Activated gamma-delta T cell treated with Interleukin-2 at 50 U/mL for 16 hours (primary cell): ENCODE measurements at regions not wholly inside any gene's neighbourhood (a gene's known extent, or its start where the extent isn't known, plus 50 kb on each side); places are given as distances from the start of the nearest gene placed in this dataset.

ENCODE experiments used
- DNase-seq: peaks from one replicate; pipeline ENCODE4 v3.0.0-alpha.2; 2020

DNA sequence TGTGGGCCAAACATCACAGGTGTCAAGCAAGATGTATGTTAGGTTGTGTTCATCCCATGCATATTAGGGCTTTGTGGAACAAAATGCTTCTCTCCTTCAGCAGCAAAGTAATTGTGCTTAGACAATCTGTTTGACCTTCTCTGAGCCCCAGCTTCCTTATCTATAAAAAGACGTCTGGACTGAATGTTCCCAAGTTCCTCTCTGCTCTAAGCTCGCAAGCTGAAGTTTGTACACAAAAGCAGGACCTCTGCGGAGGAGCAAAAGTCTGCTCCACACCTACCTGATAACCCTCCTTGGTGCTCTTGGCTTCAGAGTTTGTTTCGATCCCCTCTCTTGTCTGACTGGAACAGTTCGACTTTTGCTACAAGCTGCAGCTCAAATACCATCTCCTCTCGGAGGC is 95.7 kb upstream of the UBL3 start:
- DNase-seq: no peak

DNA sequence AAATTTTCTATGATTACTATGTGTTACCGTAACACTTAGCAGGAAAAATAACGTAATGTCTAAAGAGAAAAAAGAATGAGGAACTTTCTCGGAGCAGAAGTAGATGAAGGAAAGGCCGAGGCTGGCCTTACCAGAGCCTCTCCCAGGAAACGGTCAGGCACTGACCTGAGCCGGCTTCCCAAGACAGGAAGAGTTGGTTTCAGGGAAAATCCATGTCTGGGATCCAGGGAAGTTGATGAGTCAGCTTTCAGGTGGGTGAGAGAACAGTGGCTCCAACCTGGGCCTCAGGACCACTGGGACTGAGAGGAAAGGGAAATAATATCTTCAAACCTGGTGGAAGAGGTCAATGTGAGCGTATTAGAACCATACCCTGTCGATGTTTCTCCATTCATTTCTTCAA is 93.3 kb upstream of the UBL3 start:
- no peak for DNase-seq

DNA sequence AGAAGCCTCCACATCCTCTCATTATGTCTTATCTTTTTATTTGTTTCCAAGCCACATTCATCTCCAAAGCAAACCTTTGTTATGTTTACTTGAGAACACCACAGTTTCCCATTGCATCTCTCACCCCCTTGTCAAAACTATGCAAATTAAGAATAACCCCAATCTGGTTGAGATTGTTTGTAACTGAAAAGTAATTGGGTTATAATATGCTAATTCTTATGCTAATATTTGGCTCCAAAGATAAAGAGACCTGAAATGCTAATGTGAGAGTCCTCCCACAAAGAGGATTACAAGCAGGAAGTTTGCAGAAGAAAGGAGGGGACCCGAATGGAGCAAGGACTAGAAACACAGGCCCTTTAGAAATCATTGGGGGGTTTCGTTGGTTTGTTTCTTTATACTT is 92.9 kb upstream of the UBL3 start:
- DNase-seq: no peak

DNA sequence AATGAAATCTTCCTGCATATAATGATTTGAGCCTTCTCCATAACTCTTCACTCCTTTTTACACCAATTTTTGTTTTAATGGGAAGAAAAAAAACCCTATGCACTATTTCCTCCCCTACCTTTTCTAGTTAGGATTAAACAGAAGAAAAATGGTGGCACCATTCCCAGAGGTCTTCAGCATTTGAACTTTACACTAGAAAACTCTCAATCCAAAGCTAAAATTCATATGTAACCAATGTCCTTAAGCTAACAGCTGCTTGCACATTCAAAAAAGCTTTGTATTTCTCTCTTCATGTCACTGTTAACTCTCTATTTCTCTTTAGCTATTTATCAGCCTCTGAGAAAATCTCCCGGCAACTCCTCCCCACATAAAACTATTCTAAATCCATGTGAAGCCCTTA is 90.3 kb upstream of the UBL3 start:
- no peak for DNase-seq

DNA sequence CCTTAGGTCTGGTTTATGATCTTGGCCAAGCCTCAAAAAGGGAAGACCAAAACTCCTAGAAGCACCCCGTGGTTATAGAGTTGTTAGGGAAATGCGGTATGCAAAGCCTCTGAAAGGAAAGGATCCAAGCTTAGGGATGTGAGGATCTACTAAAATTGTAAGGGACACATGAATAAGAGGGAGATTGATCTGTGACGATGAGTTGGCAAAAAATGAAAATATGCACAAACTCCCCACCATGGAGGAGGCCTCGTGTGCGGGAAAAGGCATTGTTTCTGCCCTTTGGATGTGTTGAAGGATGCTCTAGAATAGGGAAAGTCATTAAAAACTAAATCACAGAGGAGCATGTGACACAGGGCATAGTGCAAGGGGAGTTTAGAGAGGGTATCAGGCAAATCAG is 88.7 kb upstream of the UBL3 start:
- no peak for DNase-seq

DNA sequence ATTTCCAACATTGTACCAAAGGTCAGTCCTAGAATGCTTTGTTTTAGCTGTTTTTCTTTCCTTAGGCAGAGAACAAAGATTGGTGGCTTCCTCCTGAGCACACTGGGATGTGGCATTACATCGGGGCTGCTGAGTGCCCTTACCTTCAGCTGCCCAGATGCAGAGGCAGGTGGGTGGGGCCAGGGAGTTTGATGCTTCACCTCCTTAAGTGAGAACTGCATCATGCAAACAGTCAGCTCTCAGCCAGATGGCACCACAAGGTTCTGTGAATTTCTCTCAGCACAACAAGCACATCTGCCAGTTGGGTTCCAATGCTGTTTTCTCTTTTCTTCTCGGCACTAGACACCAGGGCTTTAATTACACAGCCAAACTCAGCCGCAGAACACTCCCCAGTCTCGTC is 87.4 kb upstream of the UBL3 start:
- DNase-seq: peak; percentile 39

DNA sequence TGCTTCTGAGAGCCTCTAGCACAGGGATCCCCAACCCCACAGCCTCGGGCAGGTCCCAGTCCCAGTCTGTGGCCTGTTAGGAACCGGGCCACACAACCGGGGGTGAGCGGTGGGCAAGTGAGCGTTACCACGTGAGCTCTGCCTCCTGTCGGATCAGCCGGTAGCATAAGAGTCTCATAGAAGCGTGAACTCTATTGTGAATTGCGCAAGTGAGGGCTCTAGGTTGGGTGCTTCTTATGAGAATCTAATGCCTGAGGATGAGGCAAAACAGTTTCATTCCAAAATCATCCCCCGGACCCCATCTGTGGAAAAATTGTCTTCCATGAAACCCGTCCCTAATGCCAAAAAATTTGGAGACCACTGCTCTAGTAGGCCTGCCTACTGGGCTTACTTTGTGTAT is 87.0 kb upstream of the UBL3 start:
- no peak for DNase-seq

DNA sequence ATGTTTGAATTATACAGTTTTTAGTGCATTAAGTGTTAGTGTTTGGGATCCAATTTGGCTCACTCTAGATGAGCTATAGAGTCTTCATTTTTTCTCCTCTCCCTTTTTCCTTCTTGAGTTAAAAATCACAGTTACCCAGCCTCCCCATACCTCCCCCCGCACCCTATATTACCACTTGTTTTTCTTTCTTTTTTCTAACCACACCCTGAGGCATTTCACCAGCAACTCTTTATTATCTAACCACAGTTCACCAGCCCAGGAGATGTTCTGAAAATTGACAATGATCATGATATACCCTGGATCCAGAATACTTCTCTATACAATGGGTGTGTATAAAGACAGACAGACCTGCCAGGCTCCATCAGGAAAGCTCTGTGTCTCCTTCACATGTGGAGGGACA is 86.5 kb upstream of the UBL3 start:
- DNase-seq: no peak

DNA sequence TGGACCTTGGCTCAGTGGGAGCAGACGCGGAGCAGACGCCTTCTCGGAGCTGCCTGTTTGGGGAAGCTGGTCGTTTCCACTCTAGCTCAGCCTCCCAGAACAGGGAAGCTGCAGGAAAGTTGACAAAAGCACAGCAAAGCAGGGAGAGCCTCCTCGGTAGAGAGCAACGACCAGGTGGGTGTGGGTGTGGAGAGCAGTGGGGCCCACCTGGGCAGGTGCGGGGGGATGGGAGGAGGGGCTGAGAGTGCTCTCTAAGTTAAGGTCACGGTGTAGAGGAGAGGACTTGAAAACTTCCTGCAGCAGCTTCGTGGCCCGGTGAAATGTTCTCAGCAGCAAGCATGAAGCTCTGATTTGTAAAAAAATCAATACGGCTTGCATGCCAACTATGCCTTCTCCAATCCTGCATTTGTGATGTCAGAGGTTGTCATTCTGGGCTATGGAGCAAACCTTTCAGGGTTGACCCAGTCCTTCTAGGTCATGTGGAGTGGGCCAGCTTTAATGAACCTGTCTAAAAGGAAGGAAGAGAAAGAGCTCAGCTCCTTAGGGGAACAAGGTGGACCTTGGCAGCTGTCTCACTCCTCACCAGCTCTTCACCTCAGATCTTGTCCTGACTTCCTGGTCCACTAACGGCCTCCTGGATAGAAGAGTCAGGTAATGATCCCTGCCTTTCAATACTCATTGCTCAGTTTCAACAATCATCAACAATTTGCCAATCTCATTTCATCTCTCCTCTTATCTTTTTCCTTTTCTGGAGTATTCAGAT is 85.8 kb upstream of the UBL3 start:
- peak; percentile 11 for DNase-seq

DNA sequence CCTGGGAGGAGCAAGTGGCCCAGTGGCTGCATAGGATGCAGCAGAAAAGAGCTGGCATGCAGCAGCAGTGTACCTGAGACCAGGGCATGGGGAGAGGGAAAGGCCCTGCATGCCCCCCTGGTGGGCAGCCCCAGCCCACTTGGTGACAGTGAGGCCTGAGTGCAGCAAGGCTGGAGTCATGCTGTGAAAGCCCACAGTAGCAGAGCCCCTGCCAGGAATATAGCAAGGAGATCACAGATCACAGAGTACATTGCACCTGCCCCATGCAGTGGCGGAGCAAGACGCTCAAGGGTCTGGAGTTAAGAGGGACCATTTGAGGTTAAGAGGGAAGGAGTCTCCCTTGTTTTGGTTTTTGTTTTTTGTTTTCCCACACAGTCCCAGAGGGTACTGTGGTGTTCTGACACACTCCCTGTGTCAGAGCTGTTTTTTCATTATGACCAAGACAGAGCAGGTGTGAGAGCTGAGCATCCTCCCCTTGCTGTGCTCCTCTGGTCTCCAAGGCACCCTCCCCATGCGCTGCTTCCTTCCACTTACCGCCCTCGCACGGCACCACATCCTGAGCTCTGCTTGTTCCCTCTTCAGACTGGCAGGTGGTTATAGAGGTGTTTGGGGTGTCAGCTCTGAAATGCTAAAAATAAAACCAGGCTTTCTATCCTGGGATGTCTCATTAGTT is 85.0 kb upstream of the UBL3 start:
- DNase-seq: peak; percentile 76

DNA sequence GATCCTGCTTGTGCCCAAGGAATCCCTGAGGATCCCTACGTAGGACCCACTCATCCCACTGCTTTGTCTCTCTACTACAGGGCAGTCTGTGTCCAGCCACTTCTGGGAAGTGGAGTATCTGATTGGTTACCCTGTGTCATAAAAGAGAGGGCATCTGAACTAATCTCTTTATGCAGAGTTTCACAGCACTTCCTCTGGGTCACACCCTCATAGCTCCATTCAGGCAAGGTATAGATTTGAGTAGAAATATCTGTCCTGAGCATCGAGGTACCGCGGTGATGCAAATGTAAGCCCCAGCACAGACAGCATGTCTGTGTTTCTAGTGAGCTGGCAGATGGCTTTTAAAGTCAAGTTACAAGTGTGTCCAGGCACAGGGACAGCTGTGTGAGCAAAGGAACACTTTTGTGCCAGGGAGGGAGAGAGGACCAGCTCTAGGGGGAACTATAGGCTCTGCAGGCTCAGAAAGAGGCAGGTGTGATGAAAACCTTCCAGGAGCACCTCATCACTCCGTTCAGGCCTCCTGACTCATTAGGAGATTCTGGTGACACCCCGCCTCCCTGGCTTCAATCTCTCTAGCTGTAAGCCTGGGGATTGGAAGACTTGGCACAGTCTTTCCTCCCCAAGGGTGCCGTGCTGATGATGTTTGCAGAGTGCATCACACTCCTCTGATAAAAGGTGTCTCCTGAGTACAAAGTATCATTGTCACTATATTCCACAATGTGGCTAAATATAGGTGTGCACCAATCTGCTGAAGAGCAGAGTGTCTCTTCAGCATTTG is 84.3 kb upstream of the UBL3 start:
- no peak for DNase-seq

DNA sequence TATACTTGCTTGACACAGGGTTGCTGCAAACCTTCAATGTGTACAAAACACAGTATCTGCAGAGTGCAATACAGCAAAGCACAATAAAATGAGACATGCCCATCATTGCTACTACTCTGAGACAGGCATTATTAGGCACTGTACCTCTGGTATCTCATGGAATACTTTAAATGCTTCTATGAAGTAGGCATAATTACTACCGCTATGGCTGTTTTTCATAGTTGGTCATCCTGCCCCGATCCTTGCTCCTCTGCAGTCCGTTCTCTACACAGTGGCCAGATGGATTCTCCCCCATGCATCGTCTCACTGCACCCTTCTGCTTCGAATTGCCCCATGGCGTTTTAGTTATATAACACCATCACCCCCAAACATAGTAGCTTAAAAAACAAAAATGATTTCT is 83.0 kb upstream of the UBL3 start:
- no peak for DNase-seq

DNA sequence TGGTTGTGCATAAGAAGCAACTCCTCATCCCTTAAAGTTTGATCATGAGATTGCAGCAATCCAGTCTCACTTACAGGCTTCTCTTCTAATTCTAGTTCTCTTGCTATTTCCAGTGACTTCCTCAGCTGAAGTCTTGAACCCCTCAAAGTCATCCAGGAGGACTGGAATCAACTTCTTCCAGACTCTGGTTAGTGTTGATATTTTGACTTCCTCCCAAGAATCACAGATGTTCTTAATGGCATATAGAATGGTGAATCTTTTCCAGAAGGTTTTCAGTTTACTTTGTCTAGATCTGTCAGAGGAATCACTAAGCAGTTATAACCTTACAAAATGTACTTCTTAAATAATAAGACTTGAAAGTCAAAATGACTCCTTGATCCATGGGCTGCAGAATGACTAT is 81.3 kb upstream of the UBL3 start:
- no peak for DNase-seq

DNA sequence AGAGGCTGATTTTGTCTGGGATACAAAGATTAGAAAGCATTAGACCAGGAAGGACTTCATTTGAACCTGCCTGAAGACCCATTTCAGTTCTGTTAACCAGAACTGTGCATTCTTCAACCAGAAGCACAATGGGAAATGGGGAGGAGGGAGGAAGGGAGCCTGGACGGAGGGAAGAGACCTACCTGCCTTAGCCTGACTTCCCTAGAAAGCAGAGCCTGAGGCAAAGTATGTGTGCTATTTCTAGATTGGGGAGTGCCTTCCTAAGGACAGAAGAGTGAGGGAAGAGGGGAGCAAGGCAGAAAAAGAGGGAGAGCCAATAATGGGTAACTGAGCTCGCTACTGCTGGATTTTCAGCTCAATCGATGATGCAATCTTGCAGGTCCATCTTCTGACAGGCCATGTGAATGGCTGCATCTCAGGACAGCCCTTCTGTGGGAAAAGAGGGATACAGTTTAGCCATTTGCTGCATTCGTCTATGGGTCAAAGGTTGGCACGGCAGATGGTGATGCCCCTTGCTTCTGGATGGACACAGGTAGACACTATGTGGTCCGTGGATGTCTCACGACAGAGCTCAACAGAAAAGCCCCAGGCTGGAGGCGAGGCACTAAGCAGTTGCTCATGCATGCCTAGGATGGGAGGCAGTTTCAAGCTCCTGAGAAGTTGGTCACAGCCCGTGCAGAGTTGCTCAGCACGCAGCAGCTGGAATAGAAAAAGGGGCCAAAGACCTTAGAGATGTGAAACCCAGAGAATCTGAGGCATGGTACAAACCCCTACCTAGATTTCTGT is 78.8 kb upstream of the UBL3 start:
- DNase-seq: no peak

DNA sequence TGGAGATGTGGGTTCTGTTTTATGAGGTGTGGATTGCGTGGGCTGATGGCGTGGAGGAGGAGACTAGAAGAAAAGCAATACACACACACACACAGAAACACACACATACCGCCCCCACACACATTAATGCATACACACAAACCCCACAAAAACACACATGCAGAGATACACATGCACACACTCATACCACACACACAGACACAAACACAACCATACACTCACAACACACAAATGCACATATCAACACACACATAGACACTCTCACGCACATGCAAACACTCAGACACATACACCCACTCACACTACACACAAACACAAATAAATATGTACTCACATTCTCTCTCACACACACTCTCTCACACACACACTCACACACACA is 75.7 kb upstream of the UBL3 start:
- no peak for DNase-seq

DNA sequence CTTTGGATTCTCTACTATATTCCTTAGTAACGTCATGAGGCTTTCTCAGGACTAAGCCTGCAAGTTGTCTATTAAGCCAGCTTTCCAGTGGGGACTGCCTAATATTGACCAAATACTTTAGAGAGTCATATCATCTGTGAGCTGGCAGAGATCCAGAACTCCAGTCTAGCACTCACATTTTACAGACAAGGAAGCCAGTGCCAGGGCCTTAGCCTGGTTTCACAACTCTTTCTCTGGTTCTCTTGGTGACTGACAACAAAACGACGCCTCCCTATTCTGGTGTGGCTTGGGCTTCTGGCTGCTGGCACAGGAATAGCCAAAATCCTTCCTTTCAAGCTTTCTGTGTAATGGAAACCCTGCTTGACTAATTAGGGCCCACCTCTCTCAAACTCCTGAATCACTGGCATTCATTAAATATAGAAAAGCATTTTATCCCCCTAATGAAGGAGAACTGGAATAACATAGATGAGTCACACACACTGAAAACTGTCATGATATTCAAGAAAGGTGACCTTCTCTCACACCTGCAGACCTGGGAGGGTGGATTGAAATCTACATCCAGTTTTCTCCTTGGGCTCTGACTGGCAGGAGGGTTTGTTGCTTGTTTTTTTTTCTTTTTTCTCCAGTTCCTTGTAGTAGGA is 75.2 kb upstream of the UBL3 start:
- DNase-seq: no peak

DNA sequence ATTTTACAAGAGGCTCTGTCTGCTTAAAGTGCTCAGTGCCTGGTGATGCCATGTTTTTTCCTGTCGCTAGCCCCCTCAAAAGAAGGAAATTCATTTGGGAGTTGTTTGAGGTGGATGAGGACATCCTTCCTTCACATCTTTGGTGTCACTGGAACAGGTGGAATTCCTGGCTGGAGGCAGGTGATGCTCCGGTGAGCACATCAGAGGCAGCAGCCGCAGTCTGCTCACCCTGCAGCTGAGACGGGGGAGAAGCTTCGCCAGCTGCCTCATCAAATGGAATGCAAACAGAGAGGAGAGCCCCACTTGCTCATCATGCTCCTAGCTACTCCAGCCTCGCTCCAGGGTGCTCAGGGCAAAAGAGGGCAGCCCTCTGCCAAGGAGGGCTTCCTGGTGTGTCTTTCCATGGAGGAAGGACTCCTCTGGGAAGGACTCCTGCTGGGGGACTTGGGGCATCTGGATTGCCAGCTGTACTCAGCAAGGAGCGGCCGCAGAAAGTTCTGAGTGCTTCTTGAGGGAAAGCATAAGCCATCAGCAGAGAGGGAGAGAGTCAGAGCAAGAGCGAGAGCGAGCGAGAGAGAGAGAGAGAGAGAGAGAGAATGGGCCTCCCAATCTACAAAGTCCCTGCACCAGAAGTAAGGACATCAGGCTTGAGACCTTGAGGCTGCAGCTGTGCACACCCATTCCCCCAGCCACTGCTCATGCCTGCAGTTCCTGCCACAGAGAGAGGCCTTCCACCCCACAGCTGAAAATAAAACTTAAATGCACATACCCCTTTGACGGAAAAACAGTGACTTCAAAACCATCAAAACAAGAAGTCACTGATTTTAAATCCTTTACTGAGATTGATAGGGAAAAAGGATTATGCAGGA is 74.3 kb upstream of the UBL3 start:
- no peak for DNase-seq

DNA sequence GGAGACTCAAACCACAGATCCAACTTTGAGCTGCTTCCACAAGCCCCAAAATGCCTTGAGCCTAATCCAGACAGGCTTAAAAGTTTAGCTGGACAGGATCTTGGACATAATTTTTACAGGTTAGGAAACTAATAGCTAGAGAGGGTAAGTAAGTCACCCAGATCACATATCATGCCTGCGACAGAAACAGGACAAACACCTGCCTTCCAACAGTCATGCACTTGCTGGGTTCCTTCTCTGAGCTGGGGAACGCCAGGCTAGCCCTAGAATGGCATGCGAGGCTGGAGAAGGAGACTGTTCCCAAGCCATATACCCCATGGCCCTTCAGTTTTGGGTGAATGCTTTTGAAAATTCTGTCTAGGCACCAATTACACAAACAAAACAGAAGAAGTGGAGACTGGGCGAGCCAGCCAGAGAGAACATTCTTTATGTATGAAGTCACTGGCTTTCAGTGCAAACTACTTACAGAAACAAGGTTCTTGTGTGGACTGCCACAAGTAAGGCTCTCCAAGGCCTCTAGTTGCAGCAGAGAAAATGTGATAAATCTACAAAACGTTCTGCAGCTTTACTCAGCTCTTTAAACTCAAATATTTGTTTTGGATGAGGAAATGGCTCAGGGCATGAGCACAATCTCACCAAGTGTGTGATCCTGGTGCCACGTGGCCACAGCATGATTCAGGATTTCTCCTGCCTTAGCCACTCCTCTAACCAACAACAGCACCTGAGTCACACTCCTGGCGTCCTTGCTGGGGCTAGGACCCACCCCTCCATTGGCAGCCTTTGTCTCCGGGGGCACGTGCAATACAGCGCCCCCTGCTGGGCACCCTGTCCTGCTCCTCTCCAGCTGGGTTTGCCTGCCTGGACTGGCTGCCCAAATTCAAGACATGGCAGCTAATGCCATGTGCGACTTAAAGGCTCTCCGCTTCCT is 73.4 kb upstream of the UBL3 start:
- DNase-seq: peak; percentile 41

DNA sequence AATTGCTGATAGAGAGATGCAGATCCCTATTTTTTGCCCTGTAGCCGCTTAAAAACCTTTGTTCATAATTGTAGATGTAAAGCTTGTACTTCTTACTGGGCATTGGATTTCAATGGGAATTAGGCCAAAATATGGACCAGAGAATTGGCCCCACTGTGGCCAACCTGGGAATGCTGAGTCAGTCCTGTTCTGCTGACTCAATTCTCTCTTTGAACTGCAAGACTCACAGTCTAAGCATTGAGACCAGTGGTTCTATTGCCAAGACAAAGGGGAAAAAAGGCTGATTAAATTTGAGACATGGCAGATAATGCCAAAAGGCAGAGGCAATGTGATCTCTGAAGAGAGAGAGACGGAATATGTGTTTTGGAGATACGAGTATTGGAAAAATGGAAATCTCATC is 72.5 kb upstream of the UBL3 start:
- no peak for DNase-seq

DNA sequence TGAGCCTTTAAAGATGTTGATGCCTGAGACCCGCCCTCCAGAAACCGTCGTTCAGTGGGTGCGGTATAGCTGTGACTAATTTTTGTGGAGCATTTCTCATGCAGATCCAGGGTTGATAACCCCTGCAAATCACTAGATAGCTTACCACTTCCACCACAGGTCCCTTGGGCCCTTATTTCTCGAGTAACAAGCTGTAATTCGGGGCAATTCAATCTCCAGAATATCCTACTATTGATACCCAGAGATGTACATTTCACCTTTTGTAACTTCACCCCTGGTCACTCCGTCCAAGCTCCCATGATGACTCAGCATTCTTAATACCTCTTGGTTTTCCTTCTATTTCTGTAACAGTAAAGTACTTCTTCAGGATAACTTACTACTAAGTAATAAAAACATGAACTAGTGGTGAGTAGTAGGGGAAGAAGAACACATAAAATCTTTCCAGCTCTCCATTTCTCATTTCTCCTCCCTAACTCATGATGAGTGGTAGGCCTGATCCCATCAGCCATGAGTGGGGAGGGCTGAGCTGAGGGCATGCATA is 71.9 kb upstream of the UBL3 start:
- no peak for DNase-seq
